A673 (cell line): ENCODE measurements at regions not wholly inside any gene's neighbourhood (a gene's known extent, or its start where the extent isn't known, plus 50 kb on each side); places are given as distances from the start of the nearest gene placed in this dataset.

Experiments
- BruUV-seq: library from RNA; stranded (reverse); fragments of 400-500 nt; replicated peaks from 2 replicates; lab custom pipeline; 2021; lab: Mats Ljungman, UMichigan
- CTCF ChIA-PET: fragments of 300-600 bp; sonication (Branson Sonifier 250); formaldehyde crosslinking; loops from one replicate; lab custom pipeline; 2022; ENCODE audit warnings: antibody characterized with exemption; lab: Charles Lee
- POLR2A ChIA-PET: fragments of 300-600 bp; sonication (Branson Sonifier 250); formaldehyde crosslinking; loops from one replicate; lab custom pipeline; 2022; ENCODE audit warnings: antibody characterized with exemption; ENCODE audit not compliant: low non-redundant PET; lab: Charles Lee
- DNase-seq: peaks from one replicate; pipeline ENCODE4 v3.0.0-alpha.2; 2015; ENCODE audit warnings: low spot score
- H3K27ac ChIP-seq: fragments of 200-600 bp; sonication (generic); 2 replicates; pipeline ENCODE4 v1.5.1; 2016; ENCODE audit warnings: mixed run types, low read depth, mild to moderate bottlenecking, mixed read lengths, antibody characterized with exemption, low read length; ENCODE audit not compliant: poor library complexity, severe bottlenecking
- H3K27me3 ChIP-seq: fragments of 200-600 bp; sonication (generic); replicated peaks from 2 replicates; pipeline ENCODE4 v1.6.1; 2017; ENCODE audit warnings: mixed run types, low read depth, mild to moderate bottlenecking, mixed read lengths, antibody characterized with exemption, low read length; ENCODE audit not compliant: insufficient read depth, poor library complexity
- H3K36me3 ChIP-seq: fragments of 200-600 bp; sonication (generic); 2 replicates; pipeline ENCODE4 v1.6.1; 2016; ENCODE audit warnings: mixed run types, mild to moderate bottlenecking, mixed read lengths, antibody characterized with exemption, low read length; ENCODE audit not compliant: insufficient read depth, poor library complexity, severe bottlenecking
- H3K4me1 ChIP-seq: fragments of 200-600 bp; sonication (generic); 2 replicates; pipeline ENCODE4 v1.6.1; 2017; ENCODE audit warnings: mixed run types, mild to moderate bottlenecking, mixed read lengths, antibody characterized with exemption, low read length; ENCODE audit not compliant: insufficient read depth, poor library complexity, severe bottlenecking
- H3K4me3 ChIP-seq: fragments of 200-600 bp; sonication (generic); 2 replicates; pipeline ENCODE4 v1.5.1; 2016; ENCODE audit warnings: low read depth, mixed run types, mild to moderate bottlenecking, mixed read lengths, low read length; ENCODE audit not compliant: poor library complexity, severe bottlenecking
- H3K9me3 ChIP-seq: fragments of 200-600 bp; sonication (generic); 2 replicates; pipeline ENCODE4 v1.6.1; 2016; ENCODE audit warnings: mixed run types, low read depth, mild to moderate bottlenecking, mixed read lengths, antibody characterized with exemption, low read length; ENCODE audit not compliant: poor library complexity, severe bottlenecking
- CTCF ChIP-seq: fragments of 300-800, 200-600 bp; sonication (generic); conservative IDR thresholded peaks from 2 replicates; pipeline ENCODE4 v1.5.1; 2017; ENCODE audit warnings: low read depth, mild to moderate bottlenecking, antibody characterized with exemption, low read length, moderate library complexity, mixed read lengths
- EZH2 ChIP-seq: fragments of 200-600 bp; sonication (generic); IDR thresholded peaks from 2 replicates; pipeline ENCODE4 v1.6.1; 2017; ENCODE audit warnings: borderline replicate concordance, low read depth, mild to moderate bottlenecking, mixed read lengths, antibody characterized with exemption, low read length; ENCODE audit not compliant: poor library complexity, severe bottlenecking
- intact Hi-C: fragments of 100-400 bp; cut with micrococcal nuclease; formaldehyde crosslinking; loops from one replicate; pipeline ENCODE4 v1.10.0; 2022; ENCODE audit not compliant: unreplicated experiment

DNA sequence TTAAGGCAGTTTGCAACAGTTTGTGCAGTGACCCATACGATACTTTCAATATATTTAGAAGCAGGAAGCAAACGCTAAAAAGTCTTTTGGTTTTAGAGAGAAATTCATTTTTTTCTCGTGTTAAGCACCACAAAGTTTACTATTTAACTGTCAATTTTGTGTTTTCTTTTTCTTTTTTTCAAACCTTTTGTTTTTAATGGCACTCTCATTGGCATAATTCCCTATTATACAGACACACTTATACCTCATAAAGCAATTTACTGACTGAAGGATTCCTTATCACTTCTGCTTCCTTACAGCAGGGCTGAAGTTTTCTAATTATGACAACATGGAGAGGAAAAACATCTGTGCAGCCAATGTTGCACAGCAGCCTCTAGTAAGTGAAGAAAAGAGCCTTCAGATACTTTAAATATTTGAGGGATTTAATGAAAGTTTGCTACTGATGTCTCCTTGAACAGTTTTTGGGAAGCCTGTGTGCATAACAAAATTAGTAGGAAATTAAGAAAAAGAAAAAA, 2191.2 kb downstream of the LRRC4C start:
- no TSS peak for BruUV-seq
- peak overlapping the region; percentile 56 for H3K27ac ChIP-seq
- intact Hi-C loops, result no loop called here
- ChIA-PET POLR2A (no interaction called here), CTCF (no interaction called here)
- H3K27me3 ChIP-seq, result no peaks in the 10 kb centered on the region
- peaks cover 21% of the 10 kb centered on the region for H3K4me1 ChIP-seq
- TF ChIP-seq EZH2, result no peak
- TF ChIP-seq CTCF, result no peak
- DNase-seq, result peak; percentile 72
- no peak overlapping the region for H3K4me3 ChIP-seq
- H3K36me3 ChIP-seq, result no peaks in the 10 kb centered on the region
- H3K9me3 ChIP-seq, result no peaks in the 10 kb centered on the region

GRCh38 chr11:39255648-39256047, 2203.8 kb downstream of the LRRC4C start:
- peaks cover 21% of the 10 kb centered on the region for H3K9me3 ChIP-seq
- no peak overlapping the region for H3K4me3 ChIP-seq
- POLR2A ChIA-PET, result interaction anchor here (0.6 kb wide), 1 partner anchor 92 kb away, joined by 4 read pairs; no protein-coding TSS in a partner anchor
- H3K36me3 ChIP-seq, result no peaks in the 10 kb centered on the region
- no peak overlapping the region for H3K27ac ChIP-seq
- DNase-seq, result no peak
- H3K4me1 ChIP-seq, result no peaks in the 10 kb centered on the region
- intact Hi-C loops, result no loop called here
- no peaks in the 10 kb centered on the region for H3K27me3 ChIP-seq
- TF ChIP-seq EZH2 (no peak), CTCF (no peak)
- BruUV-seq, result no TSS peak
- CTCF ChIA-PET, result no interaction called here

DNA sequence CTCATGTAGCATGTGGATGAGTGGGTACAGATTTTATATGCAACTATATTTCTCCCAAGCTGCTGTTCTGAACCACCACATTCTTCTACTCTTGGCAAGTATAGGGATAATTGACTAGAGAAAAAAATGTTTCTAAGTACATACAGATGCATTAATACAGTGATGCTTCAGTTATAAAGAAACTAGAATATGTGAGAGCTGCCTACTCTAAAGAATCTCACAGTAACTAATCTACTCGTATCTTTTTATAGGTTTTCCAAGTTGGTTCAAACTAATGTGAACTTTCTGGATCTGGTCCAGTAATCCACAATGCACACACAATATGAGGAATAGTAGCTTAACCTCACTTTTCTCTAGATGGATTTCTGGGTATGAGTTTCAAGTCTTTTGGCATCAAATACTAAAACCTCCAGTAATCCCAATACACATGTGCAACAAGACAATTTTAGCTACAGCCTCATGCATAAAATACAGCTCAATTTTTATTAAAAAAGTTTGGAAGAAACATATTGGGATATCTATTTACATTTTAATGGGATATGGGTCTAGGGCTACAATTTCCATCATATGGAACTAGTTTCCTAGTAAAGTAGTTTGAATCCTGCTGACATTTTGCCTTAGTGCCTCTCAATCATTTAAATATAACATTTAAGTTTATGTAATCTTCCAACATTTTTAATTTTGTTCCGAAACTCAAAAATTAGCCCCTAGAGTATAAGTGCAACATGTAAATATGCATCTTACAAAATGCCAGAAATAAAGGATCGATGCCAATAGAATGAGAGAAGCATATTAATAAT, 2209.7 kb downstream of the LRRC4C start:
- intact Hi-C loops, result no loop called here
- TF ChIP-seq EZH2 (no peak), CTCF (no peak)
- BruUV-seq, result no TSS peak
- no peaks in the 10 kb centered on the region for H3K4me1 ChIP-seq
- no peak for DNase-seq
- H3K4me3 ChIP-seq, result no peak overlapping the region
- H3K27ac ChIP-seq, result no peak overlapping the region
- peaks cover 15% of the 10 kb centered on the region for H3K9me3 ChIP-seq
- no peaks in the 10 kb centered on the region for H3K36me3 ChIP-seq
- CTCF ChIA-PET, result interaction anchor here (0.6 kb wide), 1 partner anchor 426 kb away, joined by 3 read pairs; no protein-coding TSS in a partner anchor
- POLR2A ChIA-PET, result no interaction called here
- no peaks in the 10 kb centered on the region for H3K27me3 ChIP-seq
